MV-4-11 (cell line): ENCODE measurements at regions not wholly inside any gene's neighbourhood (a gene's known extent, or its start where the extent isn't known, plus 50 kb on each side); places are given as distances from the start of the nearest gene placed in this dataset.

Experiments
- DNase-seq: peaks from one replicate; lab custom pipeline; 2025; lab: John Stamatoyannopoulos, UW

DNA sequence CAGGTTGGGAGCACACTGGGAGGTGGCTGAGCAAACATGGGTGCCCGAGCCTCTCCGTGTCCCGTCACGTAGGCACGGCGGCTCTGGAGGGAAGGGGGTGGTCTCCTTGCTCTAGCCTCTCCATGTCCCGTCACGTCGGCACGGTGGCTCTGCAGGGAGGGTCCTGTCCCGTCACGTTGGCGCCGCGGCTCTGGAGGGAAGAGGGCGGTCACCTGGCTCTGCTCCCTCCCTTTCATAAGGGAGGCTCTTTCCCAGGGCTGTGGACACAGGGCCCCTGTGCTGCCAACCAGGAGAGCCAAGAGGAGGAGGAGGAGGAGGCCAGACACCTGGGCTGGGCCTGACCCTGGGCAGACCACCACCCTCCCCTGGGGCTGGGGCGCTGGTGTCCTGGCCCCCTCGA is 1173.7 kb downstream of the BRD1 start:
- DNase-seq: no peak

DNA sequence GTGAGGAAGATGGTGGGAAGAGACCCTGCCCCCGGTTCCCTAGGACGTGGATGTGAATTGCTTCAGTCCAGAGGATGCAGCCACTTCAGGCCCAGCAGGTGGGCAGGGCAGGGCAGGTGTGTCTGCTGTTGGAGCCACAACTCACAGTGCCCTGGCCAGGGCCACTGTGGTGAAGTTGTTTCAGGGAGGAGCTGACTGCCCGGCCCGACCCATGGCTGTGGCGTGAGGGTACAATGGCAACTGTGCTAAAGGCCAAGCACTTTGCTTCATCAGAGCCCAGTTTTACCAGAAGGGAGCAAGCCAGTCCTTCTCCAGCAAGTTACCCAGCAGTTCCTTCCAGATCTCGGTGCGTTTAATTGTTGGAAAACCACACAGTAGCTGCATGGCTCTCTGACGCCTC is 1174.4 kb downstream of the BRD1 start:
- no peak for DNase-seq

DNA sequence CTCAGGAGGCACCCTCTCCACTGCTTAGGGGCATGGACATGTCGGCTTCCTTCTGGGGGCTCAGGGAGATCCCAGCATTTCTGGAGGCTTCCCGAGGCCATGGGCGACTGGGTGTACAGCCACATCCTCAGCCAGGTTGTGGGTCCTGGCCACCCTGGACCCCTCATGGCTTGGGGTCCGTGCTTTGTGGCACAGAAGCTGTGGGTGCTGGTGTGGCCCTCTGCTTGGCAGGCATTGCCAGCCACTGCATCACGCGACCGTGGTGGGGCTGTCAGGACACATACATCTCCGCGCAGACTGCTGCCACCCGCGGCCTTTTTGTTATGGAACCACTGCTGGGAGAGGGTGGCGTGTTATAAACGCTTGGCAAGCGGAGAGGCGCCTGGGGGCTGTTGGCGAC is 1174.9 kb downstream of the BRD1 start:
- no peak for DNase-seq

DNA sequence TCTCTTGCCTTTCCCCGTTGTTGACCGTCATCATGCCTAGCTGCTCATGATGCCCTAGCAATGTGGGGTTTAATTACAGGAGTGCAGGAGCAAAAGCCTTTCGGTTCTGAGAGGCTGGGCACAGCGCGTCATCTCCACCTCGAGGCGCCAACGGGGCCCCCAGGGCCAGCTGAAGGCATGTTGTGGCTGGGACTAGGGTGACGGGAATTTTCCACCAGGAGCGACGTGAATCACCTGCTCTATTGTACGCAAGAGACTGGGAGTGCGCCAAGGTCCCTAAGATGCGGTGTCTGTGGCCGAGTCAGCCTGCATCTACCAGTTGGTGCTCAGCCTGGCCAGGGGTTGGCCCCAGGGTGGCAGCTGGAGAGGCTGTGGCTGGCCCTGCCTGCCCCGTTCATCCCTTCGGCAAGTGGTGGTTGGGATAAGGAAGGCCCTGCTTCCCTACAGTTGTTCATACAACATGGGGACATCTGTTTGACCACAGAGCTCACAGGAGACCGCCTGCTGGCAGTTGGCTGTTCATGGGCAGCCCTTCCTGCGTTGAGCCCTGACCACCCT is 1175.6 kb downstream of the BRD1 start:
- no peak for DNase-seq

DNA sequence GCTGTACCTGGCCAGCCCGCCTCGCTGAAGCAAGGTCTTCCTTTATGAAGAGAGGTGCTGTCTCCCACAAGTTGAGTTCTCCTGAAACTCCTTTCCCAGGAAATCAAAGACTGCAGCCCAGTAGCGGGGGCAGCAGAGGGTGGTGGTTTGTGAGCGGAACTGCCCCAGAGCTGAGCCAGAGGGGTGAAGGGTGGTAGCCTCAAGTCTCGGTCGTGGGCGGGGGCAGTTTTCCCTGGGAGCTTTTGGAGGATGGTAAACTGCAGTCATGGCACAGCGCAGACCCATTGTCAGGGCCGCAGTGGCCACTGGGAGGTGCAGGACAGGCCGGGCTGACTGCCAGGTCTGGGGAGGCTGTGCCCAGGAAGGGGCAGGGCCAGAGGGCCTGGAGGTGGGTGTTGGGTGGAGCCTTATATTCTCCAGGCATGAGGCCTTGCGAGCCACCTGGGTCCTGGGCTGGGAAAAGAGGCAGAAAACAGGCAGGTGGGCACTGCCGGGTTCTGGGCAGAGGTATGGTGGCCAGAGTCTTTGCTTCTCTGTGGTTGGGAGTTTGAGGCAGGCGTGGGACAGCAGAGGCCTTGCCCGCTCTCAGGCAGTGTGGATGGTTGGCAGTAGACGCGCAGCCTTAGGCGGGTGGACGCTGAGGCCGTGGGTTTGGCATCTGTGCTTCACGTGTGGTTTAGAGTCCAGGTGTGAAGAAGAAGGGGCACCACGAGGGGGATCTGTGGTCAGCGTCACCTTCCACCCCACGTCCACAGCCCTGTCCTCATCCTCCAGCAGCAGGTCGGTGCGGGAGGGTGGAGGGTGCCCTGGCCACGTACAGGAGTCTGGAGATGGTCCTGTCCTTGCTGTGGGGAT is 1176.4 kb downstream of the BRD1 start:
- no peak for DNase-seq

DNA sequence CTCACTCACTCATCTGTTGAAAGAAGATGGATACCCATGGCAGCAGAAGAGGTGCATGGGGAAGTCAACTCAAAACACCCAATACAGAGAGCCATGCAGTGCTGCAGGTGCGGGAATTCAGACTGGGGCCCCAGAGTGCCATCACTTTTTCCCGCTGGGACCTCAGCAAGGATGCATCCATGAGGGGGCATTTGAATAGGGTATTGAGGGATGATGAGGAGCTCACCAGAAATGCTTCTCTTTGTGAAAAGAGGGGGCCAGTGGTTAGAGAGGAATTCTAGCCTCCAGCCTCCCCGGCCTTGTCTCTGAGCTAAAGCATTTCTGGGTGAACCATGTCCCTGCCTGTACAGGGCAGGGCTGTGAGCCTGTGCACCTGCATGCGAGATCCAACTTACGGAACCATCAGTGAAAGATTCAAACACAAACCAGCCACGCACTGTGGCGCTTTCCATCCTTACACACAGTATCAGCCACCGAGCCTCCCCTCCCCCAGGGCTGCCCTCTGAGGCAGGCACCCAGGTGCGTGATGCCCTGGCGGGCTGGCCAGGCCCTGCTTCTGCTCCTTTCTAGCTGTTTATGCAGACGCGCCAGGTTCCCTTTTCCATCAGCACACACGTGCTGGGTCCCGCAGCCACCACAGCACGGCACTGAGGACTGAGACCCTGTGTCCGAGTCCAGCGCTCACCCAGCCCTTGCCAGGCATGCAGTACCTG is 1177.2 kb downstream of the BRD1 start:
- no peak for DNase-seq

DNA sequence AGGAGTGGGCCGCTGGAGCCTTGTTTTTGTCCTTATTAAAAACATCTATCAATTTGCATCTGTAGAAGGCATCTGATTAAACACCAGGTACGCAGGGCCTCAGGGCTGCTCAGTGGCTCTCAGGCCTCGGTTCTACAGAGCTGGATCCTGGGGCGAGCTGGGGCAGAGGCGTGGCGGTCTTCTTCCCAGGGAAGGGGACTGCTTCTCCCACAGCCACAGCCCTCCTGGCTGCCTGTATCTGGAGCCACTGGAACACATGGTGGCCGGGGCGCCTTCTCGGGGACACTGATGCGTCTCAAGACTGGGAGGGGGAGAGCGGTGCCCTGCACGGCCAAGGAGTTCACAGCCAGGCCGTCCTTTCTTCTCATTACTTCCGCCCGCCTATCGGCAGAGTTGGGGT is 1178.2 kb downstream of the BRD1 start:
- DNase-seq: no peak

DNA sequence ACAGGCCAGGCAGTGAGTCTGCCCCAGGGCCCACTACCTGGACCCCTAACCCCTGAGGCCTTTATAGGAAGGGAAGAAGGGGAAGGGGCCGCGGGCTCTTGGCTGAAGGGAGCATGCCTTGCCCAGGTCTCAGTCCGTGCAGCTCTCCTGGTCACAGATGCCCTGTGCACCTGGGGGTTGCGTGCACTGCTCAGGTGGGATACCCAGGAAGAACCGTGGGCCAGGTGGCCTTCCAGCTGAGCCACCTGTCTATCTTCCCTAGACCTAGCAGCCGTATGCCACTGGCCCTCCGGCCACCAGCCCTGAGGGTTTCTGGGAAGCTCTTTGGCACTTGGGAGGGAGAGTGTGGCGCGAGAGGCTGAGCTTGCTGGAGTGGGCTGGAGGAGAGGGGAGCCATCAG is 1178.6 kb downstream of the BRD1 start:
- no peak for DNase-seq

DNA sequence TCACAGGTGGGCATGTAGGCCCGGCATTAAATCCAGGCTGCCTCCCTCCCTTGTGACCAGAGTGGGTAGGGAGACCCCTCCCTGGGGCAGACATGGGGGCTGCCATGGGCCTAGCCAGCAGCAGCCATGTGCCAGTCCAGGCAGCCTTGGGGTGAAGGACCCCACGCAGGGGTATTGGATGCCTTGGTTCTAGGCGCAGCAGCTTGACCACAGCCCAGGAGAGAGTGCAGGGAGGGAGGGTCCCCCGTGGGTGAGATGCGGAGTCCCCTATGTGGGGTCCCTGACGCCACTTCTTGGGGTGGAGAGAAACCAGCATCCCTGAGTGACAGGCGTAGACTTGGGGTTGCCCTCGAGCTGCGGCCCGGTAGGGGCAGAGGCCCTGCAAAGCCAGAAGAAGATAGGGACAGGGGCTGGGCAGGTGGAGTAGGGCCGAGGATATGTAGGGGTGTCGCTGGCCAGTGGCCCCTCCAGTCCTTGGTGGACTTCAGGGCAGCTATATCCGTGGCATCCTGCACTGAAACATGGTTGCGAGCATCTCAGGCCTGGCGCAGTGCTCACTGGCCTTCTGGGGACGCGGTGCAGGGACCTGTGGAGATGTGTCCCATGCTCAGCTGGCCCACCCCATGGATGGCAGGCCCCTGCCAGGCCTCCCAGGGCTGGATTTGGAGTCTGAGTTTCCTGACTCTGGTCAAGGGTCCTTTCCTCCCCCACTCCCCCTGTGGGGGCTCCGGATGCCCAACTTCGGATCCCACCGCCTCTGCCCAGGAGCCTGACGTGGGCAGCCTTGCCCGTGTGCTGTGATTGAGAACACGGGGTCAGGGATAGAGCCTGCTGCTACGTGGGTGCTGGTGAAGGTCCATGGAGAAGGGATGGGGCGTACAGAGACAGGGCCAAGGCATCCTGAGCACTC is 1179.8 kb downstream of the BRD1 start:
- DNase-seq: no peak

DNA sequence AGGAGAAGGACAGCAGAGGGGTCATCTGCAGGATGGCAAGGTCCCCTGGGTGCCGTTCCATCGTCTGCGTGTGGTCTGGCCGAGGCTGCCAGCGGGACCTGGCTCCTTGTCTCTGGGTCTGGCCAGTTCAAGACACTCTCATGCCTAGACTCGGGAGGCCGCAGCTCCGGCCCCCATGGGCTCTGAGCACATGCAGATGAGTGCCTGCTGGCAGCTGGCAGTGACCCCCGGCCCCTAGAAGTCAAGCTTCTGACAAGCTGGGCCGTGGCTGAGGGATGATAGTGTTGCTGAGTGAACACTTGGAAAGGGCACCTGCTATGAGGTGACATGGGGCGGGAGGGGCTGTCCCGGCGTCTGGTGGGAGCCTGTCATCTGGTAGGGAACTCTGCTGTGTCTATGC is 1180.6 kb downstream of the BRD1 start:
- DNase-seq: no peak

DNA sequence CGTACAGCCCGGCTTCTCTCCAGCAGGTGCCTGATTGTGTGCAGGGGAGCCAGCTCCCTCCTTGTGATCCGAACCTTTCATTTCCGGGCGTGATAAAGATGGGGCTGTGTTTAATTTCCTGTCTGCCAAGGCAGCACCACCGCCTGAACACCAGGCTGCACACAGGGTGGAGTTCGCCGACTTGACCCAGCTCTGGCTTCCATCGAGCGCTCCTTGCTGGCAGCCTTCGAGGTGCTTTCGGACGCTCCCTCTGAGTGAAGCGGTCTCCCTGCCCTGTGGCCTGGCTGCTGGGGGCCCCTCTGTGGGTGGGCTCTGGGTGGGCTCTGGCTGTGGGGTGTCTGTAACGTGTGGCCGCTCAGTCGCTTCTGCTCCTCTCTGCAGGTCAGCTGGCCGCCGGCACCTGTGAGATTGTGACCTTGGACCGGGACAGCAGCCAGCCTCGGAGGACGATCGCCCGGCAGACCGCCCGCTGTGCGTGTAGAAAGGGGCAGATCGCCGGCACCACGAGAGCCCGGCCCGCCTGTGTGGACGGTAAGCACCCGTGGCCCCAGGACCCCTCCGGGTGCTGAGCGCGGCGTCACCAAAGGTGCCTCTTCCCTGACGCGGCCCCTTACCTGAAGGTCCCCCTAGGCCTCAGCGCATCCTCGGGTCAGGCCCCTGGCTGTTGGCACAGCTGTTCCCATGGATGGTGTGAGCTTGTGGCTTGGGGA is 1181.3 kb downstream of the BRD1 start:
- DNase-seq: no peak

DNA sequence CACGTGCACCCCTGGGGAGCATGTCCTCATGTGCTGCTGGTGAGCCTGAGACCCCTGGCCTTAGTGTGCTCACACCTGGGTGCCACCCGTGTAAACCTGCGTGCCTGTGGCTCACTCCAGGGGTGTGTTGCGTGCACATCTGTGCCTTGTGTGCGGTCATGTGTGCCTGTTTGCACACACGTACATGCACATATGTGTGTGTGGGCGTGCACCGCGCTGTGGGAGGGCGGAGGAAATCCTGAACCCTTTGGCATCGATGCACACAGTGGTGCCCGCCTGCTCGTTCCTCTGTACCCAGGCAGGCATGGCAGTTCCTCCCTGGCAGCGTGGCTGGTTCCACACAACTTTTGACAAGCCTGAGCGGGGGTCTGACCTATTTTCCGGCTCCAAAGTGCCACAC is 1181.9 kb downstream of the BRD1 start:
- DNase-seq: no peak

DNA sequence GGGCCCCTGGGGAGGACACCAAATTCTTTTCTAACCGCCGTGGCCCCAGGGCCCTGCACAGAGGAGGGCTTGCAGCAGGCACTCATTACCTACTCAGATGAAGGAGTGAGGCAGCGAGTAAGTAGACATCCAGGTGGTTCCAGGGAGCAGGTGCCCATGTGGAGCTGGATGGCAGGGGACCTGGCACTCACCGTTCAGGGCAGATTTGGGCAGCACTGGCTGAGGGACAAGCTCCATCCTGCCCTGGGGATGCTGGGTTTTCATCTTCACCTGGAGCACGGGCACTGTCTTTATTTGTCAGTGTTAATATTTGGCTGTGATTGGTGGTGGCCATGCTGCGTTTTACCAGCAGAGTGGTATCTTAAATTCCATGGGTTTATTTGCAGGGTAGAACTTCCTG is 1182.7 kb downstream of the BRD1 start:
- no peak for DNase-seq

DNA sequence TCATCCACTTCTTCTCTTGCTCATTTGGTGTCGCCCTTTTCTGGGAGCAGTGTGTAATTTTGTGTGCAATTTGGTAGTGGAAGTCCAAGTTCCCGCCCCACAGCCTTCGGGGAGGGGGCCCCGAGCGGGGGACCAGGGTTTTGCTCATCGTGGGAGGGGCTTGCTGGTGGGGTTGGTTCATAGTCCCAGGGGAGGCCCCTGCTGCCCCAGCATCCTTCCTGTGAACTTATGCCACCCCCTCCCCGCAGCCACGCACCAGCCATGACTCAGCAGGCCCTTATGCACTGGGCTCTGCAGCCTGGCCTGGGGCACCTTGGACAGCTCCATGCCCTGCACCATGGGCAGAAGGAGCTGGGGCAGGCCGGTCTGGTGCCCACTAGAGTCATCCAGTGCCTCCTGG is 1183.6 kb downstream of the BRD1 start:
- no peak for DNase-seq

DNA sequence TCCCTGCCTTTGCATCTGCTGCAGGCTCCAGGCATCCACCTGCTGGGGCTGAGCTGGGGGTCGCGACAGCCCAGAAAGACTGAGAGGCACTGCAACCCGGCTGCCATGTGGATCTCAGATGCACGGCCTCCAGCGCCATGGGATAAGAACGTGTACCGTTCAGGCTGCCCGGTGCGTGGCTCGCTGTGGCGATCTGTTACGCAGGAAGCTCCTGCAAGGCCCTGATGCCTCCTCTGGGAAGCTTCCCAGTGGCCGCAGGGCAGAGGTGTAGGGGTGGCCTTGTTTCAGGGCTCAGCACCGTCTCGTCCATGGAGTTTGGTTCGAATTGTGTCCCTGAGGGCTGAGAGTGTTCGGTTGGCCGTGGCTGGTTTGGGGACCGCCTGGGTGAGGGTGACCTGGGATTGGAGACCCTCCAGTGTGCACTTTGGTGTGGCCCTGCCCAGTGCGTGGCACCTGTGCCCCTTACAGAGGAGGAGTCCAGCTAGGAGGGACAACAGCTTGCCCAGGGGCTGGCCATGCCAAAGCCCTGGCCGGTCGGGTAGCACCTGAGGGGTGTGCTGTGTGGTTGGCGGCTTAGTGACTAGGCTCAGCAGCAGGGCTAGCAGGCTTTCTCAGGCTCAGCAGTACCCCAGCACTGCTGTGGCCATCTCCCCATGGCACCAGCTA is 1184.5 kb downstream of the BRD1 start:
- DNase-seq: no peak

DNA sequence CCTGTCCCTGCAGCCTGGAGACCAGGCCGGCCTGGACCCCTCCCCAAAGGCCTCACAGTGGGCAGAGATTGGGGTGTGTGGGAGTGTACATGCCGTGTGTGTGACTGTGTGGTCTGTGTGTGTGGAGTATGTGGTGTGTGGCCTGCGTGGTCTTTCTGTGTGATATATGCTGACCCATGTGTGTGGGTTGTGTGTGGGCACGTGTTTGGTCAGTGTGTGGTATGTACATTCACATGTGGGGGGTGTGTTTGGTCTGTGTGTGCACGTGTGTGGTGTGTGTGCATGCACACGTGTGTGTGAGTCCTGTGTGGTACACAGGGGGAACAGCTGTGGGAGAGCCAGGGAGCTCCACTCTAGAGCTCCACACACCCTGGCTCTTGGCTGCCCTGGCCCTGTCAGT is 1185.1 kb downstream of the BRD1 start:
- DNase-seq: no peak

DNA sequence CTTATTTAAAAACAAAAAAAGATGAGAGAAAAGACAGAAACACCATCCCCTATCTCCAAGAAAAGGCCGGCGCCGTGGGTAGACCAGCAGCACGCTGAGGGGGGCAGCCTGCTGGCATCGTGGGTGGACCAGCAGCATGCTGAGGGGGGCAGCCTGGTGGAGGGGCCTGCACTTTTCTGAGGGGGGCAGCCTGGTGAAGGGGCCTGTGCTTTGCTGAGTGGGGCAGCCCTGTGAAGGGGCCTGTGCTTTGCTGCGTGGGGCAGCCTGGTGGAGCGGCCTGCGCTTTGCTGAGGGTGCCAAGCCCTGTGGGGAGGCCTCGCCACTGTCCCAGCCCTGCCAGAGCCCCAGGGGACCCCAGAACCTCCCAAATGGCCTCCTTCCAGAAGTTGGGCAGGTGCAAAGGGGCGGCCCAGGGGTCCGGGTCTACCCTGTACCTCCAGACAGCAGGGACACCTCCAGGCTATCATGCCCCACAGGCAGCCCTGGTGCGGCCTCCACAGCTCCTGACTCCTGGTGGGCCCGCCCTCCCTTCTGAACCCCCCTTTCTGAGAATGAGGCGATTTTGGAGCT is 1185.7 kb downstream of the BRD1 start:
- DNase-seq: no peak

DNA sequence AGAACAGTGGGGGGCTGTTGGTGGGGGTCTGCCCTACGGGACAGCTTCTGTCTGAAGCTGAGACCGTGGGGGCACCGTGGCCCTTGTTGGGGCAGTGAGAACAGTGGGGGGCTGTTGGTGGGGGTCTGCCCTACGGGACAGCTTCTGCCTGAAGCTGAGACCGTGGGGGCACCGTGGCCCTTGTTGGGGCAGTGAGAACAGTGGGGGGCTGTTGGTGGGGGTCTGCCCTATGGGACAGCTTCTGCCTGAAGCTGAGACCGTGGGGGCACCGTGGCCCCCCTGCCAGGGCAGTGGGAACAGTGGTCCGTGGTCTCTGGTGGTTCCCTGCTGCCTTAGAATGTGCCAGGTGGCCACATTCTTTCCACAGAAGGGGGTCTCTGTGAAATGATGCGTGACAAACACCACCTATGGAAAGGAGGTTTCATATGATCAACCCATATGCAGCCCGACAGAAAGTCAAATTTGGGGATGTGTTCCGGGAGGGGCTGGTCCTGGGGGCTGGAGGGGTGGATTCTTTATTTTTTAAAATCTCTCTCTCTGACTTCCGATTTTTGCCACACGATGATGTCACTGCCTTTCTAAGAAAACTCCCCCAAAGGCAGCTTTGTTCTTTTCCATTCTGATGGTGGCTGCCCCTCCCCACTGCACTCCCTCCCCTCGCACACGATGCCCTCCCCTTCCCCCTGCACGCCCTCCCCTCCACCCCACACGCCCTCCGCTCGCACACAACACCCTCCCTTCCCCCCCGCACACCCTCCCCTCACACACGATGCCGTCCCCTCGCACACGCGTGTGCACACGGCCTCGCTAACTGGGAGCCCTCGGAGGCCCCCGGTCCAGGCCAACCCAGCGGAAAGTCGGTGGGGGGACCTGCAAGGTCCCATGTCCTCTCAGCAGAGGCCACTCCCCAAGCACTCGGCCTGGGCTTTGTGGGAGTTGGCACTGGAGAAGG is 1186.5 kb downstream of the BRD1 start:
- DNase-seq: no peak

DNA sequence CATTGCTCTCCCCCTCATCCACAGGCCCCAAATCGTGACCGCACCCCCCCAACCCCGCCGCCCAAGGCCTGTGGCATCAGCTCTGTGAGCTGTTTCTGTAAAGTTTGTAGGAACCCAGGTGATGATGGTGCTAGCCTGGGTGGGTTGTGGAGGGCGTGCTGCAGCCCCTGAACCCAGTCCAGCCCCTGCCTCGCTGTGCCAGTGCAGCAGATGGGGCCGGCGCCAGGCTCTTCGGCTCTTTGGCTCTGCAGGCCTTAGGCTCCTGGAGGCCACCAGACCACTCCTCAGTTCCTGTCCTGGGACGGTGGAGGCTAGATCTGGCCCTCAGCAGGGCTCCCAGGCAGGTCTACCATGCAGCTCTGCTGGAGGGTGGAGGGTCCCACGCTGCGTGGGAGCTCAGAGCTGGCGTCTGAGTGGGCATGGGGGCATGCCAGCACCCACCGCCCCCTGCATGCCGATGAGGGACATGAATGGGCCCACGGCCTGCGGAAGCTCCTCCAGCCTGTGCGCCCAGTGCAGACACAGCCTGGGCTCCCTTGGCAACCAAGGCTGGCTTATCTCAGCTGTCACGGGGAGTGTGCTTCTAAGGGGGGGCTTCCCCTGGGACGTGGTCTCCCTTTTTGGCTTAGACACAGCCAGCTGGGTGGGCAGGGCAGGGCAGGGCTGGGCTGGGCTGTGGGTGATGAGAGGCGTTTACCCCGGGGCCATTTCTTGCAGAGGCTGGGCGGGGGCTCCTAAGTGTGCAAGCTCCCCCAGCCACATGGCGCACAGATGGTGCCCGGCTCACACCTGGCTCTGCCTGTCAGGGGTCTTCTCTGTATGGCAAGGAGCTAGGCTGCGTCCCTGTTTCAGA is 1187.6 kb downstream of the BRD1 start:
- no peak for DNase-seq
